Fibroblast of mammary gland (primary cell): ENCODE measurements at regions not wholly inside any gene's neighbourhood (a gene's known extent, or its start where the extent isn't known, plus 50 kb on each side); places are given as distances from the start of the nearest gene placed in this dataset.

Experiments used
- DNase-seq: peaks from one replicate; pipeline ENCODE4 v3.0.0-alpha.2; 2010; ENCODE audit warnings: low read depth
- H3K4me3 ChIP-seq: 2 replicates; pipeline ENCODE4 v1.5.1; 2011; ENCODE audit warnings: low read depth, mild to moderate bottlenecking, low read length, moderate library complexity; ENCODE audit not compliant: control insufficient read depth
- CTCF ChIP-seq: conservative IDR thresholded peaks from 2 replicates; pipeline ENCODE4 v1.5.1; 2011; ENCODE audit warnings: low read depth, low read length, inconsistent platforms; ENCODE audit not compliant: control insufficient read depth, insufficient read depth

GRCh38 chr13:40197936-40198595 lies 468.4 kb downstream of the FOXO1 start:
- DNase-seq = no peak
- no peak for TF ChIP-seq CTCF
- H3K4me3 ChIP-seq = no peak overlapping the region

- DNase-seq = no peak
- H3K4me3 ChIP-seq = no peak overlapping the region
- no peak for TF ChIP-seq CTCF
Measured at GRCh38 chr13:40200273-40200978, 466.0 kb downstream of the FOXO1 start.

- TF ChIP-seq CTCF = no peak
- no peak for DNase-seq
- H3K4me3 ChIP-seq = no peak overlapping the region
Measured at GRCh38 chr13:40204246-40204645, 462.2 kb downstream of the FOXO1 start.

- no peak overlapping the region for H3K4me3 ChIP-seq
- no peak for TF ChIP-seq CTCF
- no peak for DNase-seq
Measured at GRCh38 chr13:40205771-40206240, 460.6 kb downstream of the FOXO1 start.

- no peak for TF ChIP-seq CTCF
- H3K4me3 ChIP-seq = no peak overlapping the region
- peak; percentile 81 for DNase-seq
Measured at GRCh38 chr13:40206241-40207000, 460.0 kb downstream of the FOXO1 start.

GRCh38 chr13:40207001-40207478 lies 459.4 kb downstream of the FOXO1 start:
- DNase-seq = no peak
- no peak for TF ChIP-seq CTCF
- H3K4me3 ChIP-seq = no peak overlapping the region
